Left cardiac atrium (tissue), 4 donors: ENCODE measurements at regions not wholly inside any gene's neighbourhood (a gene's known extent, or its start where the extent isn't known, plus 50 kb on each side); places are given as distances from the start of the nearest gene placed in this dataset.

ENCODE experiments used
- ATAC-seq, 2 donors: fragments of 200-7000 bp; cut with Tn5 transposase; one replicate each; pipeline ENCODE4 v1.9.1; 2020; ENCODE audit warnings: mild to moderate bottlenecking in 2 of 2, moderate library complexity in 2 of 2
- DNase-seq: peaks from one replicate; pipeline ENCODE4 v3.0.0-alpha.2; 2020
- intact Hi-C, 2 donors: fragments of 100-400 bp; cut with DNase I; formaldehyde crosslinking; loops; one replicate each; pipeline versions ENCODE4 v1.14.1 to v1.15.1; 2022 to 2023
- donor health status: DM: no; HTN: yes; CAD: no.
- donor health status: DM: no; HTN: yes; CAD: no; lungs with severe emphysema.
- donor health status: DM: yes; HTN: yes; CAD: no.
- donor health status: Dilated cardiomyopathy.

DNA sequence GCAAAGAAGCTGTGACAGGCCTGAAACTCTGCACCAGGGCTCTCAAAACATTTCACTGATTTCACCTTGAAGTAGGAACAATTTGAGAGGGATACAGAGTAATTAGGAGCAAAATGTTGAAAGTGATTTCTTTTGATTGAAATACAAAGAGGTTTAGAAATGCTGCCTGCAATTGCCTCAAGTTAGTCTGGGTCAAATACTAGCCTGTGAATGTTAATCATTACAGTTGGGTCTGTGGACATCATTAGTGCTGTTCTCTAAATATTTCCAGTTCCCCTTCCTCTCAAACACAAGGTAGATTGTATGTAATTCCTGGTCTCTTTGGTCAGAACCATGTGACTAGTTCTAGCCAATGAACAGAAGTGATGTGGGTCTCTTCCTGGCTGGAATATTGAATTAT is 152.3 kb upstream of the TSC22D2 start:
- ATAC-seq (no peak), DNase-seq (no peak)
- intact Hi-C loops, result loop anchor here in 1 of 2 donors (10.0 kb wide), 1 partner anchor 89 kb away; no protein-coding TSS in a partner anchor

- intact Hi-C loops, result loop anchor here in 1 of 2 donors (10.0 kb wide), 1 partner anchor 89 kb away; no protein-coding TSS in a partner anchor
- DNase-seq (peak; percentile 47), ATAC-seq (peak; percentile 83 to 84)
Measured at GRCh38 chr3:150255413-150255812, 152.7 kb upstream of the TSC22D2 start.

DNA sequence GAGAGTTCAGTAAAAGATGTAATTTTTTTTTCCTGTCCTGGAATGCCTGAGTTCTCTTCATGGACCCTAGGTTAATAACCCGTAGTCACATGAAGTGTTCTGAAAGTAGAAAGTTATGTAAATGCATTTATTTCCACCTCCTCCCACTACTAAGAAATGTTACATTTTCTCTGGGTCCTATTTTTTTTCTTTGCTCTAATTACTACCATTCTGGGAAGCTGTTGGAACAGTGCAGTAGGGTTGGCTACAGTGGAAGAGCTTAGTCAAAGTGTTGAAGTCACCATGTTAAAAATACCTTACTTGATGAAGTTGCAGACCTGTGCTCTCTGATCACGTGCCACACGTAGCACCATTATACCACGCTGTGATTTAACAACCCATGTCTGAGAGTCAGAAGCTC is 153.8 kb upstream of the TSC22D2 start:
- DNase-seq (no peak), ATAC-seq (peak; percentile 72 to 82)
- intact Hi-C loops, result loop anchor here in 1 of 2 donors (10.0 kb wide), 1 partner anchor 90 kb away; no protein-coding TSS in a partner anchor

DNA sequence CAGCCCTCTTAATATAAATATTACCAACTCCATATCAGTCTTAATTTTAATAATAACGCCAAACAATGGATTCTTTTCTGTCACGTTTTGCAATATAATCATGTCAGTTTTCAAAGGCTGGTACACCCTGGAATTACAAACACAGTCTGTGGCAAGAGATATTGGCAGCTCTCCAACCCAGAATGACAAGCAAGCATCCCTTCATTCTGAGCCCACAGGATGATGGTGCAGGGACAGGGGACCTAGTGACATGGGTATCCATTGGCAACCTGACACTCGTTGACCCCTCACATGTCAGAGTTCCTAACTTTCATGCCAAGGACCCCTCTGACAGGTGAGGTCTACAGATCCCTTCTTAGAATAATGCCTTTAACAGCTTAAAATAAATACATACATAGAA is 154.5 kb upstream of the TSC22D2 start:
- DNase-seq (no peak), ATAC-seq (peak in 1 of 2 donors; percentile 39)
- intact Hi-C loops, result loop anchor here in 1 of 2 donors (10.0 kb wide), 1 partner anchor 91 kb away; no protein-coding TSS in a partner anchor

DNA sequence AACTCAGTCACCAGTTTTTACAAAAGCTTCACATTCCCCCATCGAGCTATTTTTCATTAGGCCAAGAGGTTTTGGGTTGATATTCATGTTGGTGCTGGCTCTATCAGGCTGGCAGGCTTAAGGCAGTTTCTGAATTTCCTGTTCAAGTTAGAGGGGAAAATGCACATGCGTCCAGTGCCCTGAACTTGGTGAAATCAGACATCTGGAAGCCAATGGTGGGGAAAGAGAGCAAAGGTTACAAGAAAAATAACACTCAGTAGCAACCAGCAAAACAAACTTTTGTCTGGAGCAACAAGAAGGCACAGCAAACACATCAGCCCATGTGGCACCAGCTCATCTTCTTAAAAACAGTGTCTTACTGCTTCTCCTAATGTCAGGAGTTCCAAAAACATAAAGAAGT is 155.6 kb upstream of the TSC22D2 start:
- intact Hi-C loops, result loop anchor here in 1 of 2 donors (10.0 kb wide), 1 partner anchor 92 kb away; no protein-coding TSS in a partner anchor
- no peak for DNase-seq
- ATAC-seq, result peak; percentile 14 to 24

- peak in 1 of 2 donors; percentile 21 for ATAC-seq
- no peak for DNase-seq
- intact Hi-C loops, result loop anchor here in 1 of 2 donors (10.0 kb wide), 1 partner anchor 93 kb away; no protein-coding TSS in a partner anchor
Measured at GRCh38 chr3:150251187-150252062, 156.7 kb upstream of the TSC22D2 start.

- ATAC-seq (no peak), DNase-seq (no peak)
- intact Hi-C loops, result loop anchor here in 1 of 2 donors (10.0 kb wide), 1 partner anchor 95 kb away; no protein-coding TSS in a partner anchor
Measured at GRCh38 chr3:150249779-150250470, 158.2 kb upstream of the TSC22D2 start.

DNA sequence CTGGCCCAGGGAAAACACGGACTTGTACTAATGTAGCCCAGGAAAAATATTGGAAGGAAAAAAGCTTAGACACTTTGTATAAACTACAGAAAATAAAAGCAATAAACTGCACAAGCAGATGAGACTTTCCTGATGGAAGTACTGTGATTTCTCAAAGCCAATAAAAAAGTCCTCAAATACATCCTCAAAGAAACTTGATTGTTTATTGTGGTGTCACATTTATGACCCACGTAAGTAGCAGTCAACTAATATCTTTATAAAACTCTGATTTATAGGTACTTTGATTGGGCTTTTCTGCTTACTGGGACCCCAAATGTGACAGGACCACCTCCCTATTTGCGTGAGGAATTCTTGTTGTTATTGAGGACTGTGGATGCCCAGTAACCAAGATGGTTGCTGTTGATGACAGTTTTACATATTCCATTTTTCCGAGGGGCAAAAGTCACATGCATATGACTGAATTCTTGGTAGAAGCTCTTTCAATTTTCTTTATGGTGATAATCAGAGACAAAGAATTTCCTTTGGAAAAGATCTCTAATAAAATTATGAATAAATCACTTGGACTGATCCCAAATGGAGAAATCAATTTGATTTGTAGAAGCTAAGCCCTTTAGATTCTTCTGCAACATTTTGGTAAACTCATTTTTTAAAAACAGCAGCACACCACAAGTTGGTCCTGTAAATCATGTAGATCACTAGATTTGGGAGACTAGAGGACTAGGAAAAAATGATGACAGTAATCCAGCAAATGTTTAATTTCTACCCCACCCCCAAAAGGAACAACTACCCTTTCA is 159.0 kb upstream of the TSC22D2 start:
- DNase-seq, result no peak
- intact Hi-C loops, result no loop called here
- no peak for ATAC-seq

- intact Hi-C loops, result no loop called here
- DNase-seq (no peak), ATAC-seq (no peak)
Measured at GRCh38 chr3:150248116-150248887, 159.8 kb upstream of the TSC22D2 start.

DNA sequence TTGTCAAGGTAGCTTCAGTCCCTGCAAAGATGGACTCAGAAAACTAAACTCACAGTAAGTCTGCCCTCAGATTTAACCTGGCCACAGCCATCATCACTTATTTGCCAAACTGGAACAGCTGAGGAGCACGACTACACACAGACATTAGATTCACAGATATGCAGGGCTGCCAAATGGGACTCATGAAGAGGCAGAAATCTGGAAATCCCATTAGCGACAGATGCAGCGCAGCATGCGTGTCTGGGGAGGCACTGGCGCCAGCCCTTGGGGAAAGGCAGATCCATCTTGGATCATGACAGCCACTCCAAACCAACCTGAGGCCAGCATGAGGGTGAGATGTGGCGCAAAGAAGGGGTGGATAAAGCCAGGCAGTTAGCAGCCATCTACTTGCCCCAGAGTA is 160.7 kb upstream of the TSC22D2 start:
- DNase-seq (no peak), ATAC-seq (no peak)
- intact Hi-C loops, result no loop called here

- intact Hi-C loops, result no loop called here
- ATAC-seq, result no peak
- no peak for DNase-seq
Measured at GRCh38 chr3:150243466-150243865, 164.6 kb upstream of the TSC22D2 start.

DNA sequence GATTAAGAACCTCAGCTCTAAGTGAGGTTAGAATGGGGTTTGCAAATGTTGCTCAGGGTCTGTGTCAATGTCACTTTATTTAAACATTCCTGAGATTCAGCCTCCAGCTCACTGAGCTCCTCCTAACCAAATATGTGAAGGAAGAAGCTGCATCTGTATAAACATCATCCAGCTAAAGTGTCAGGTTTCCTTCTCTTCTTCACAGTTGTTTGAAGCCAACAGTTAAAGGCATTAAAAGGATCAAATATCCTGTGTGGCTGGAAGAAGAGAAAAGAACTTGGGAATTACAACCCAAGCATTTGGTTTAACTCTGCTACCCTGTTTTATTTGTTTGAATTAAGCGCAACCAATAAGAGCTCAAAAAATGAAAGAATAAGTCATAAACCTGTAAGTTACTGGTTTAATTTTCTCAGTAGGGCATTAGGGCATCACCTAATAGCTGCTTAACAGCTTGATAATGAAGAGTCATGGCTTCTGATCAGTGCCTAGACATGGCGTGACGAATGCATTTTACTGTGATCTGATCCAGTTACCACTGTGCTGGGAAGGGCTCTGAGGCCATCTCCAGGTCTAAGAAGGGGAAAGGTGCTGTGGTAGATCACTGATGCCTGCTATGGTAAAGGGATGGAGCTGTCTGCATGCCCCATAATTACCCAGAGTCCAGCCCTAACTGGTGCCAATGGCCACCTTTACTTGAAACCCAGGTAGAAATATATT is 165.7 kb upstream of the TSC22D2 start:
- DNase-seq (no peak), ATAC-seq (no peak)
- intact Hi-C loops, result no loop called here

GRCh38 chr3:150240891-150241290 is 167.2 kb upstream of the TSC22D2 start:
- no peak for ATAC-seq
- no peak for DNase-seq
- intact Hi-C loops, result no loop called here

DNA sequence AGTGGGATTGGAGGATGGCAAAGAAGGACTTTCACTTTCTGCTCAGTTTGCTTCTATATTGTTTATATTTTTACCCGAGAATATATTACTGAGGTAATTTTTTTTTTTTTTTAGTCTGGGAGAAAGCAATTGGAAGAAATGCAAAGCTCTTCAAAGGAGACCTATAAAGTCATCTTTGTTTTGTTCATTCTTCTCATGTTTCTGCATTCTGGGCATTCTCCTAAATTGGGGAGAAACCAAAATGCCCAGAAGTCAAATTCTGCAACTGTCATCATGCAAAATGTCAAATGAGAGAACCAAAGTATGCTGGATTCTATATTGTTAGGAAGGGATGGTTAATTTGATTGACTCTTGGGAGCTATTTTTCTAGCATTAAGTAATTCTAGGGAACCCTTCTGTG is 168.3 kb upstream of the TSC22D2 start:
- intact Hi-C loops, result loop anchor here in 1 of 2 donors (10.0 kb wide), 1 partner anchor 165 kb away; the partner anchor contains the start of gene TSC22D2
- DNase-seq, result no peak
- no peak for ATAC-seq

GRCh38 chr3:150238995-150239619 is 169.0 kb upstream of the TSC22D2 start:
- ATAC-seq, result no peak
- intact Hi-C loops, result loop anchor here in 1 of 2 donors (10.0 kb wide), 1 partner anchor 166 kb away; the partner anchor contains the start of gene TSC22D2
- no peak for DNase-seq

DNA sequence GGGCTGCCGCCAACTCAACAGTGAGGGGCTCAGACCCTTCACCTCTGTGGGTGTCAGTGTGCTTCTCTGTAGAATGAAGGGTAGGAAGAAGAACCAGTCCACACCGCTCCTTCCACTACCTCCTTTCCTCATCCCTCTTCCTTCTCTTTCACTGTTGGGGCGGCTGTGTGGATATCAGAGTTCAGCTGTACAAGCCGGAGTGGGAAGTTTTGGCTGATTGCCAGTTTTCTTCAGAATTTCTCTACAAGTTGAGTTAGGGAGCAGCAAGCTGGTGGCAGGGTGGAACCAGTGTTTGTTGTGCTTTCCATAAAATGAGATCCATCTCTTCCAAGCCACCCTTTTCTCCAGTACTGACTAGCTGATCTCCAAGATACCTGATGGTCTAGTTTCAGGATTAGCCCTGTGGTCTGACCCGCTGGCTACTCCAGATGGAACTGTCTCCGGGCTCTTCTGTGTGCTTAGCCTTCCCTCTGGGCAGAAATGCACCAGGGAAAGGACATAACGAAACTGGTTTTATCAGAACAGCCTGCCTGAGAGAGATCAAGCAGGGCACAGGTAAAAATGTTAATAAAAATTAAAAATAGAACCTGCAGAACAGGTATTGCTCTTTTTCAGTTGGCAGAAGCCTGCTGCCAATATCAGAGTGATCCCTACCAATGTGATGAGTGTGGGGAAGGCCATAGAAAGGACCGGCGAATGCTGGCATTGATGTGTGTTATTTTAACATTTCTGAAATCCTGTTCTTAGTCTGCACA is 169.9 kb upstream of the TSC22D2 start:
- DNase-seq (no peak), ATAC-seq (no peak)
- intact Hi-C loops, result loop anchor here in 1 of 2 donors (10.0 kb wide), 1 partner anchor 167 kb away; the partner anchor contains the start of gene TSC22D2
